Astrocyte (in vitro differentiated cells and primary cell): ENCODE measurements at regions not wholly inside any gene's neighbourhood (a gene's known extent, or its start where the extent isn't known, plus 50 kb on each side); places are given as distances from the start of the nearest gene placed in this dataset.

Source experiments
- CTCF ChIP-seq: IDR thresholded peaks from 2 replicates; pipeline ENCODE4 v1.5.1; 2011; ENCODE audit warnings: low read depth, mild to moderate bottlenecking, inconsistent platforms, low read length, moderate library complexity; ENCODE audit not compliant: insufficient read depth
- EZH2 ChIP-seq: IDR thresholded peaks from 2 replicates; pipeline ENCODE4 v1.6.1; 2012; ENCODE audit warnings: mild to moderate bottlenecking, low read length, inconsistent platforms; ENCODE audit not compliant: insufficient read depth

DNA sequence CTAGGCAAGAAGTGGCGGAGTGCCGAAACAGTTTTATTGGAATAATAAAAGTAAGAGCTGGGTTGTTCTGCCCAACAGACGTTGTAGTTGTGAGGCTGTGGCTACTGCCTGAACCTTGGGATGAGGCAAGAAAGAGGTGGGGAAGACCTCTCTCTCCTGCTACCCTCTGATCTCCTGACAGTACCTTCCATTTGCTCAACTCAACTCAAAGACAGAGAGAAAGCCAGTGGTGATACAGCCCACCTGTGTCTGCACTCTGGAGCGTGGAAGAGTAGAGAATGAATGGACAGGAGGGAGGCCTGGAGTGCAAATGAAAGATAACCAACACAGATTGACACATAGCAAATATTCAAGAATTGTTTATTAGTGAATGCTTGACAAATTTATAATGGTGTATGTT lies 590.3 kb downstream of the NYAP2 start:
- TF ChIP-seq CTCF (no peak), EZH2 (no peak)
